Stimulated activated naive CD8-positive, alpha-beta T cell treated with anti-CD3 and anti-CD28 coated beads, Interleukin-15, amount 100 ng/mL, for 72 hours (primary cell): ENCODE measurements at regions not wholly inside any gene's neighbourhood (a gene's known extent, or its start where the extent isn't known, plus 50 kb on each side); places are given as distances from the start of the nearest gene placed in this dataset.
"Not testable (repeated sequence)": the region's sequence is repeated elsewhere in the genome, so short reads cannot be mapped to it uniquely, and the experiment has no call there.

Experiments used
- ATAC-seq: fragments of 150-1000 bp; cut with Tn5 transposase; 2 replicates; pipeline ENCODE4 v1.10.0; 2021; ENCODE audit warnings: mild to moderate bottlenecking, moderate library complexity
- DNase-seq, 2 donors: peaks; one replicate each; pipeline ENCODE4 v3.0.0; 2021 to 2022
- H3K27ac Mint-ChIP-seq, 2 donors: one replicate each; pipeline ENCODE4 v1.8.0; 2022; ENCODE audit warnings: mild to moderate bottlenecking in 2 of 2, mixed read lengths in 2 of 2, moderate library complexity in 2 of 2
- H3K27me3 Mint-ChIP-seq: one replicate; pipeline ENCODE4 v1.8.0; 2022; ENCODE audit warnings: mixed read lengths
- H3K4me1 Mint-ChIP-seq: one replicate; pipeline ENCODE4 v1.8.0; 2022; ENCODE audit warnings: mild to moderate bottlenecking, mixed read lengths
- H3K4me3 Mint-ChIP-seq, 2 donors: one replicate each; pipeline ENCODE4 v1.8.0; 2022; ENCODE audit warnings: mild to moderate bottlenecking in 2 of 2, mixed read lengths in 2 of 2, moderate library complexity in 1 of 2
- H3K9me3 Mint-ChIP-seq, 2 donors: one replicate each; pipeline ENCODE4 v1.8.0; 2022; ENCODE audit warnings: mixed read lengths in 2 of 2

- ATAC-seq (no peak), DNase-seq (no peak)
- Mint-ChIP-seq H3K9me3 (peaks cover 11 to 28% of the 10 kb centered on the region in 2 donors), H3K4me1 (no peaks in the 10 kb centered on the region), H3K4me3 (no peak overlapping the region), H3K27me3 (no peaks in the 10 kb centered on the region), H3K27ac (no peak overlapping the region)
Measured at GRCh38 chr2:67085146-67085545, 312.0 kb upstream of the ETAA1 start.

- DNase-seq (no peak), ATAC-seq (no peak)
- Mint-ChIP-seq H3K4me3 (no peak overlapping the region), H3K27ac (no peak overlapping the region), H3K9me3 (peaks cover 6 to 14% of the 10 kb centered on the region in 2 donors), H3K4me1 (no peaks in the 10 kb centered on the region), H3K27me3 (no peaks in the 10 kb centered on the region)
Measured at GRCh38 chr2:67091681-67092080, 305.5 kb upstream of the ETAA1 start.

GRCh38 chr2:67095121-67095520, 302.0 kb upstream of the ETAA1 start:
- no peaks in the 10 kb centered on the region for H3K4me1 Mint-ChIP-seq
- ATAC-seq (no peak), DNase-seq (no peak)
- no peak overlapping the region for H3K4me3 Mint-ChIP-seq
- H3K9me3 Mint-ChIP-seq: peaks cover 8 to 11% of the 10 kb centered on the region in 2 donors
- H3K27ac Mint-ChIP-seq: no peak overlapping the region
- H3K27me3 Mint-ChIP-seq: no peaks in the 10 kb centered on the region

- Mint-ChIP-seq H3K4me1 (no peaks in the 10 kb centered on the region), H3K4me3 (no peak overlapping the region), H3K9me3 (peaks cover 8 to 13% of the 10 kb centered on the region in 2 donors), H3K27ac (no peak overlapping the region), H3K27me3 (no peaks in the 10 kb centered on the region)
- no peak for DNase-seq
- no peak for ATAC-seq
Measured at GRCh38 chr2:67096886-67097285, 300.2 kb upstream of the ETAA1 start.

GRCh38 chr2:67103157-67103556, 294.0 kb upstream of the ETAA1 start:
- no peaks in the 10 kb centered on the region for H3K4me1 Mint-ChIP-seq
- ATAC-seq (no peak), DNase-seq (no peak)
- H3K27ac Mint-ChIP-seq: no peak overlapping the region
- H3K27me3 Mint-ChIP-seq: no peaks in the 10 kb centered on the region
- H3K4me3 Mint-ChIP-seq: no peak overlapping the region
- H3K9me3 Mint-ChIP-seq: peaks cover 13 to 27% of the 10 kb centered on the region in 2 donors

- Mint-ChIP-seq H3K27ac (no peak overlapping the region), H3K4me3 (no peak overlapping the region), H3K27me3 (no peaks in the 10 kb centered on the region), H3K9me3 (peaks cover 13 to 14% of the 10 kb centered on the region in 2 donors), H3K4me1 (no peaks in the 10 kb centered on the region)
- no peak for ATAC-seq
- no peak for DNase-seq
Measured at GRCh38 chr2:67108231-67108630, 288.9 kb upstream of the ETAA1 start.

- H3K27ac Mint-ChIP-seq: no peak overlapping the region
- H3K4me1 Mint-ChIP-seq: no peaks in the 10 kb centered on the region
- ATAC-seq: no peak
Measured at GRCh38 chr2:67124531-67124930, 272.6 kb upstream of the ETAA1 start.

GRCh38 chr2:67130531-67131256, 266.4 kb upstream of the ETAA1 start:
- no peak overlapping the region for H3K27ac Mint-ChIP-seq
- H3K9me3 Mint-ChIP-seq: peaks cover 0 to 5% of the 10 kb centered on the region in 2 donors
- no peaks in the 10 kb centered on the region for H3K27me3 Mint-ChIP-seq
- no peak for ATAC-seq
- no peak overlapping the region for H3K4me3 Mint-ChIP-seq
- no peak for DNase-seq
- no peaks in the 10 kb centered on the region for H3K4me1 Mint-ChIP-seq

More at GRCh38 chr2:67124531-67124930, 272.6 kb upstream of the ETAA1 start:
- no peak overlapping the region for H3K4me3 Mint-ChIP-seq
- peaks cover 0 to 17% of the 10 kb centered on the region in 2 donors for H3K9me3 Mint-ChIP-seq
- DNase-seq: no peak
- H3K27me3 Mint-ChIP-seq: no peaks in the 10 kb centered on the region

- no peak for ATAC-seq
- H3K27ac Mint-ChIP-seq: no peak overlapping the region
- DNase-seq: no peak
- peaks cover 0 to 4% of the 10 kb centered on the region in 2 donors for H3K9me3 Mint-ChIP-seq
- no peak overlapping the region for H3K4me3 Mint-ChIP-seq
- H3K27me3 Mint-ChIP-seq: no peaks in the 10 kb centered on the region
- H3K4me1 Mint-ChIP-seq: no peaks in the 10 kb centered on the region
Measured at GRCh38 chr2:67131257-67131609, 265.9 kb upstream of the ETAA1 start.

- not testable (repeated sequence) for H3K27ac Mint-ChIP-seq, H3K4me3 Mint-ChIP-seq, H3K4me1 Mint-ChIP-seq, H3K9me3 Mint-ChIP-seq, ATAC-seq, H3K27me3 Mint-ChIP-seq, DNase-seq
Measured at GRCh38 chr2:67132441-67132940, 264.6 kb upstream of the ETAA1 start.

GRCh38 chr2:67135208-67135607, 261.9 kb upstream of the ETAA1 start:
- ATAC-seq (no peak), DNase-seq (no peak)
- Mint-ChIP-seq H3K27ac (no peak overlapping the region), H3K4me3 (no peak overlapping the region), H3K9me3 (peaks cover 0 to 4% of the 10 kb centered on the region in 2 donors), H3K27me3 (no peaks in the 10 kb centered on the region), H3K4me1 (no peaks in the 10 kb centered on the region)

GRCh38 chr2:67137699-67138098, 259.4 kb upstream of the ETAA1 start:
- no peak for DNase-seq
- Mint-ChIP-seq H3K27me3 (no peaks in the 10 kb centered on the region), H3K4me1 (no peaks in the 10 kb centered on the region), H3K9me3 (no peaks in the 10 kb centered on the region), H3K27ac (no peak overlapping the region), H3K4me3 (no peak overlapping the region)
- no peak for ATAC-seq

- DNase-seq (no peak), ATAC-seq (no peak)
- Mint-ChIP-seq H3K27ac (no peak overlapping the region), H3K4me1 (no peaks in the 10 kb centered on the region), H3K4me3 (no peak overlapping the region), H3K27me3 (no peaks in the 10 kb centered on the region), H3K9me3 (no peaks in the 10 kb centered on the region)
Measured at GRCh38 chr2:67142071-67142470, 255.1 kb upstream of the ETAA1 start.

- no peak for ATAC-seq
- H3K4me3 Mint-ChIP-seq: no peak overlapping the region
- DNase-seq: no peak
- H3K27ac Mint-ChIP-seq: no peak overlapping the region
- H3K4me1 Mint-ChIP-seq: no peaks in the 10 kb centered on the region
- H3K27me3 Mint-ChIP-seq: no peaks in the 10 kb centered on the region
- H3K9me3 Mint-ChIP-seq: no peaks in the 10 kb centered on the region
Measured at GRCh38 chr2:67142741-67143140, 254.4 kb upstream of the ETAA1 start.

GRCh38 chr2:67145851-67146250, 251.3 kb upstream of the ETAA1 start:
- ATAC-seq (no peak), DNase-seq (no peak)
- Mint-ChIP-seq H3K27ac (no peak overlapping the region), H3K4me3 (no peak overlapping the region), H3K4me1 (no peaks in the 10 kb centered on the region), H3K9me3 (peaks cover 9 to 23% of the 10 kb centered on the region in 2 donors), H3K27me3 (no peaks in the 10 kb centered on the region)

GRCh38 chr2:67156796-67157195, 240.3 kb upstream of the ETAA1 start:
- ATAC-seq (no peak), DNase-seq (no peak)
- no peaks in the 10 kb centered on the region for H3K4me1 Mint-ChIP-seq
- H3K9me3 Mint-ChIP-seq: peaks cover 7 to 22% of the 10 kb centered on the region in 2 donors
- no peaks in the 10 kb centered on the region for H3K27me3 Mint-ChIP-seq
- no peak overlapping the region for H3K4me3 Mint-ChIP-seq
- no peak overlapping the region for H3K27ac Mint-ChIP-seq

- H3K9me3 Mint-ChIP-seq: peaks cover 0 to 3% of the 10 kb centered on the region in 2 donors
- DNase-seq (no peak), ATAC-seq (no peak)
- no peak overlapping the region for H3K27ac Mint-ChIP-seq
- no peaks in the 10 kb centered on the region for H3K4me1 Mint-ChIP-seq
- no peaks in the 10 kb centered on the region for H3K27me3 Mint-ChIP-seq
- H3K4me3 Mint-ChIP-seq: no peak overlapping the region
Measured at GRCh38 chr2:67158718-67159117, 238.4 kb upstream of the ETAA1 start.
